ENCODE measurements at regions not wholly inside any gene's neighbourhood (a gene's known extent, or its start where the extent isn't known, plus 50 kb on each side); places are given as distances from the start of the nearest gene placed in this dataset.
A peak's percentile ranks its signal among the peaks of the same experiment; 100 is the strongest.
"Not testable (repeated sequence)": the region's sequence is repeated elsewhere in the genome, so short reads cannot be mapped to it uniquely, and the experiment has no call there.

- POLR2A ChIA-PET, CTCF ChIA-PET: not testable (repeated sequence)
These were observed 129.1 kb downstream of the CCT8L2 start for GRCh38 chr22:16463472-16463871.

GRCh38 chr22:16447451-16447850 is 145.2 kb downstream of the CCT8L2 start:
- H3K27ac ChIP-seq (ENCODE audit: extremely low read depth, low read depth, low read length); H3K36me3 ChIP-seq (ENCODE audit: control insufficient read depth in 2 of 2, insufficient read depth in 1 of 2, low read length in 2 of 2); H3K4me1 ChIP-seq (ENCODE audit: control insufficient read depth, insufficient read depth, low read length); CTCF ChIA-PET; H3K9me3 ChIP-seq (ENCODE audit: control insufficient read depth, insufficient read depth, low read depth, low read length); POLR2A ChIA-PET; H3K4me3 ChIP-seq (ENCODE audit: low read depth, low read length): not testable (repeated sequence)

More at GRCh38 chr22:16463472-16463871, 129.1 kb downstream of the CCT8L2 start:
- not testable (repeated sequence) for H3K4me3 ChIP-seq (ENCODE audit: low read depth, low read length); H3K36me3 ChIP-seq (ENCODE audit: control insufficient read depth in 2 of 2, insufficient read depth in 1 of 2, low read length in 2 of 2); H3K4me1 ChIP-seq (ENCODE audit: control insufficient read depth, insufficient read depth, low read length); H3K9me3 ChIP-seq (ENCODE audit: control insufficient read depth, insufficient read depth, low read depth, low read length); H3K27ac ChIP-seq (ENCODE audit: extremely low read depth, low read depth, low read length)

- H3K4me3 ChIP-seq (ENCODE audit: low read depth, low read length); H3K36me3 ChIP-seq (ENCODE audit: control insufficient read depth in 2 of 2, insufficient read depth in 1 of 2, low read length in 2 of 2); H3K27ac ChIP-seq (ENCODE audit: extremely low read depth, low read depth, low read length); H3K4me1 ChIP-seq (ENCODE audit: control insufficient read depth, insufficient read depth, low read length); H3K9me3 ChIP-seq (ENCODE audit: control insufficient read depth, insufficient read depth, low read depth, low read length); POLR2A ChIA-PET; CTCF ChIA-PET: not testable (repeated sequence)
These were observed 145.7 kb downstream of the CCT8L2 start for GRCh38 chr22:16446755-16447440.

GRCh38 chr22:16441014-16441413 is 151.6 kb downstream of the CCT8L2 start:
- H3K4me3 ChIP-seq (ENCODE audit: low read depth, low read length); H3K4me1 ChIP-seq (ENCODE audit: control insufficient read depth, insufficient read depth, low read length); H3K27ac ChIP-seq (ENCODE audit: extremely low read depth, low read depth, low read length); H3K9me3 ChIP-seq (ENCODE audit: control insufficient read depth, insufficient read depth, low read depth, low read length); CTCF ChIA-PET; POLR2A ChIA-PET; H3K36me3 ChIP-seq (ENCODE audit: control insufficient read depth in 2 of 2, insufficient read depth in 1 of 2, low read length in 2 of 2): not testable (repeated sequence)
- TF ChIP-seq ZNF654 (tag by site-specific recombination; IDR thresholded peaks at IDR 0.05; ENCODE audit: low read depth) = peak; percentile 12; the same call in 1 of the 2 replicates

GRCh38 chr22:16423476-16423875 is 169.1 kb downstream of the CCT8L2 start:
- H3K36me3 ChIP-seq (ENCODE audit: control insufficient read depth in 2 of 2, insufficient read depth in 1 of 2, low read length in 2 of 2); POLR2A ChIA-PET; CTCF ChIA-PET; H3K9me3 ChIP-seq (ENCODE audit: control insufficient read depth, insufficient read depth, low read depth, low read length); H3K4me1 ChIP-seq (ENCODE audit: control insufficient read depth, insufficient read depth, low read length); H3K4me3 ChIP-seq (ENCODE audit: low read depth, low read length); H3K27ac ChIP-seq (ENCODE audit: extremely low read depth, low read depth, low read length): not testable (repeated sequence)

- CTCF ChIA-PET = not testable (repeated sequence)
These were observed 175.1 kb downstream of the CCT8L2 start for GRCh38 chr22:16417498-16417897.

GRCh38 chr22:16404639-16405038 is 188.0 kb downstream of the CCT8L2 start:
- H3K4me3 ChIP-seq (ENCODE audit: low read depth, low read length); H3K4me1 ChIP-seq (ENCODE audit: control insufficient read depth, insufficient read depth, low read length); CTCF ChIA-PET; H3K9me3 ChIP-seq (ENCODE audit: control insufficient read depth, insufficient read depth, low read depth, low read length); H3K36me3 ChIP-seq (ENCODE audit: control insufficient read depth in 2 of 2, insufficient read depth in 1 of 2, low read length in 2 of 2); H3K27ac ChIP-seq (ENCODE audit: extremely low read depth, low read depth, low read length); POLR2A ChIA-PET: not testable (repeated sequence)

More at GRCh38 chr22:16417498-16417897, 175.1 kb downstream of the CCT8L2 start:
- H3K27ac ChIP-seq (ENCODE audit: extremely low read depth, low read depth, low read length); H3K9me3 ChIP-seq (ENCODE audit: control insufficient read depth, insufficient read depth, low read depth, low read length); POLR2A ChIA-PET; H3K4me1 ChIP-seq (ENCODE audit: control insufficient read depth, insufficient read depth, low read length); H3K36me3 ChIP-seq (ENCODE audit: control insufficient read depth in 2 of 2, insufficient read depth in 1 of 2, low read length in 2 of 2); H3K4me3 ChIP-seq (ENCODE audit: low read depth, low read length): not testable (repeated sequence)

GRCh38 chr22:16403661-16404060 is 188.9 kb downstream of the CCT8L2 start:
- CTCF ChIA-PET; H3K9me3 ChIP-seq (ENCODE audit: control insufficient read depth, insufficient read depth, low read depth, low read length); H3K4me3 ChIP-seq (ENCODE audit: low read depth, low read length); H3K4me1 ChIP-seq (ENCODE audit: control insufficient read depth, insufficient read depth, low read length); H3K36me3 ChIP-seq (ENCODE audit: control insufficient read depth in 2 of 2, insufficient read depth in 1 of 2, low read length in 2 of 2); POLR2A ChIA-PET; H3K27ac ChIP-seq (ENCODE audit: extremely low read depth, low read depth, low read length): not testable (repeated sequence)

GRCh38 chr22:16402874-16403399 is 189.7 kb downstream of the CCT8L2 start:
- H3K4me1 ChIP-seq (ENCODE audit: control insufficient read depth, insufficient read depth, low read length); H3K9me3 ChIP-seq (ENCODE audit: control insufficient read depth, insufficient read depth, low read depth, low read length); POLR2A ChIA-PET; H3K36me3 ChIP-seq (ENCODE audit: control insufficient read depth in 2 of 2, insufficient read depth in 1 of 2, low read length in 2 of 2); H3K4me3 ChIP-seq (ENCODE audit: low read depth, low read length); H3K27ac ChIP-seq (ENCODE audit: extremely low read depth, low read depth, low read length); CTCF ChIA-PET: not testable (repeated sequence)

- H3K27ac ChIP-seq (ENCODE audit: extremely low read depth, low read depth, low read length); H3K36me3 ChIP-seq (ENCODE audit: control insufficient read depth in 2 of 2, insufficient read depth in 1 of 2, low read length in 2 of 2); H3K4me1 ChIP-seq (ENCODE audit: control insufficient read depth, insufficient read depth, low read length); H3K4me3 ChIP-seq (ENCODE audit: low read depth, low read length); H3K9me3 ChIP-seq (ENCODE audit: control insufficient read depth, insufficient read depth, low read depth, low read length); POLR2A ChIA-PET; CTCF ChIA-PET: not testable (repeated sequence)
These were observed 199.1 kb downstream of the CCT8L2 start for GRCh38 chr22:16393476-16393875.

GRCh38 chr22:16391417-16391930 is 201.1 kb downstream of the CCT8L2 start:
- POLR2A ChIA-PET; H3K36me3 ChIP-seq (ENCODE audit: control insufficient read depth in 2 of 2, insufficient read depth in 1 of 2, low read length in 2 of 2); H3K4me3 ChIP-seq (ENCODE audit: low read depth, low read length); H3K4me1 ChIP-seq (ENCODE audit: control insufficient read depth, insufficient read depth, low read length); H3K27ac ChIP-seq (ENCODE audit: extremely low read depth, low read depth, low read length); H3K9me3 ChIP-seq (ENCODE audit: control insufficient read depth, insufficient read depth, low read depth, low read length); CTCF ChIA-PET: not testable (repeated sequence)

Data from HEK293 (cell line).